ENCODE measurements at regions not wholly inside any gene's neighbourhood (a gene's known extent, or its start where the extent isn't known, plus 50 kb on each side); places are given as distances from the start of the nearest gene placed in this dataset.
"Not testable (repeated sequence)": the region's sequence is repeated elsewhere in the genome, so short reads cannot be mapped to it uniquely, and the experiment has no call there.

DNA sequence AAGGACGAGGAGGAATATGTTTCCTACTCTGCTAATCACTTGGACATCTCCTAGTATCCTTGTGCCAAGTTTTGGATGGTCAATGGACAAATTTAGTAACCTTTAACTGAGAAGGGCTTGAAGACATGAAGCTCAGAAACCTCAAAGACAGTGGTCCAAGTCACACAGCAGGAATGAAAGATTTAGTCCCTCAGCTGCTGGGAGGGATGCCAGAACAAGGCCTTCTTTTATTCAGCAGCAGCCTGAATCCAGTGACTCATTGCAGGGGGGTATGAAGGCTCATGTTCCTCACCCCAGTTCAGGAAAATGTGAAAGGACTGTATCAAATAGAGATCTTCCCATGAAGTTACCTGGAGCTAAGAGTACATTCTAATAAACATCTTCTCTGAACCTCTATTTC is 214.9 kb upstream of the UGT8 start:
- no peak for DNase-seq

GRCh38 chr4:114384629-114385028 is 214.0 kb upstream of the UGT8 start:
- DNase-seq, result no peak

DNA sequence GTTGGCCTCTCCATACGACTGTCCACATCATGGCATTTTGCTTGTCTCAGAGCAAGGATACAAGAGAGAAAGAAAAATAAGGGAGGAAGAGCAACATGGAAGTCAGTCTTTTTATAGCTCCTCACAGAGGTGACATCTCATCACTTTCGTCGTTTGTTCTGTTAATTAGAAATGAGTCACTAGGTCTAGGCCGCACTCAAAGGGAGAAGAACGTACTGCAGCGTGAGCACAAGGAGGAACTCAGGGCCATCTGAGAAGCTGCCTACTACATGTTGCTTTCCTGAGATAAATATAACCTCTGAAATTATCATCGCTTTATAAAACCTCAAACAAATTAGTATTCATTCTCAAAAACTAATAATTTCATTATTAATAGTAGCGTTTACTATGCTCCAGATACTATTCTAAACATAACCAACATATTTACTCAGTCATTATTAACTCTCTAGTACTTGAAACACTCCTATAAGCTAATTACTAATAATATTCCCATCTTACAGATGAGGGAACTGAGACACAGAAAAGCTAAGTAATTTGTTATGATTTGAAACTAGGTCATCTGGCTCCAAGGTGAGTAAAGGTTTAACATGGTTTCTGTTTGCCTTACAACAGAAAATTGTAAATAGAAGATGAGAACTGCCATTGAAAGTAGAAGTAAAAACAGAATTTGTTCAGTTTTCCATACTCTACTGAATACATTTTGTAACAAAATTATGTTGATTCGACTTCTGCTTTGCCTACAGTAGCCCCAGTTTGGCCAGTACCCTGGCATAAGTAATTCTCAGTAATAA is 213.2 kb upstream of the UGT8 start:
- DNase-seq, result no peak

- no peak for DNase-seq
These were observed 211.9 kb upstream of the UGT8 start for GRCh38 chr4:114386637-114387233.

DNA sequence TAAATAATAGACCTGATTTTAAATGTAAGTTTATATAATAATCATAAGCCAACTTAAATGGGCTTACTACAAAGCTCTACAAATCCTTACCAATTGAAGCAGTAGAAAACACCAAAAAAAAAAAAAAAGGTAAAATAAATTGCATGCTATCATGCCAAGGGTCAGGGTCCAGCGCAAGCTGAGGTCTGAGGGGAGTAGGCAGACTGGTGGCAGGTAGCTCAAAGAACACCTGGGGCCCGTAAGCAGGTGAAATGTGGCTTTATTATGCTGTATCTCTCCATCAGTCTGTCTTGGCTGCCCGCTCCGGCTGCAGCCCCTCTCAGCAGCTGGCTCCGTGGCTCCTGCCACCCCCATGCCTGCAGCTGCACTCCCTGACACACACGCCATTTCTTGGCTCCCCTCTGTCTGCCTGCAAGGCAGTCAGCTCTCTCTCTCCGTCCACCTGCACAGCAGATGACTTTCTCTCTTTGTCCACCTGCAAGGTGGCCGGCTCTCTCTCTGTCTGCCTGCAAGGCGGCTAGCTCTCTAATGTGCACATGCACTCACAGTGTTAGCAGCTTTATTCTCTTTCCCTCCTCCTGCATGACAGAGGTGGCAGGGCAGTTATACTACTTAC is 209.4 kb upstream of the UGT8 start:
- DNase-seq, result no peak

GRCh38 chr4:114393295-114394038 is 205.1 kb upstream of the UGT8 start:
- DNase-seq, result no peak

- no peak for DNase-seq
These were observed 201.8 kb upstream of the UGT8 start for GRCh38 chr4:114396808-114397207.

DNA sequence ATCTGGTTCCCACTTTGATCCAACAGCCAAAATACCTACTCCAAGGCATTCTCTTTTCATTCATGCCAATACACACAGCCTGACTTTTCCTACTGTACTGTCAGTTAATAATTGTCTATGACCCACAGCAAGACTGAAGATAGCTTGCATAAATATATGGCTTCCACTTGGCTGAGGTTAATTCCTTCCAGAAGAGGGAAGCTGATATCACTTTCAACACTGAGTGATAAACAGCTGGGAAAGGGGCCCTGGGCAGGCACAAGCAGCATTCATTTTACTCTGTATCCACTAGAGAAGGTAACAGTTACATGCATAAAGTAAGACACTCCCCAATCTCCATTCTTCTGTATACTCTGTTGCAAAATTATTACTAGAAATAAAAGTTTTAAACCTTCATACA is 200.2 kb upstream of the UGT8 start:
- DNase-seq, result no peak

GRCh38 chr4:114399105-114399504 is 199.5 kb upstream of the UGT8 start:
- DNase-seq, result no peak

DNA sequence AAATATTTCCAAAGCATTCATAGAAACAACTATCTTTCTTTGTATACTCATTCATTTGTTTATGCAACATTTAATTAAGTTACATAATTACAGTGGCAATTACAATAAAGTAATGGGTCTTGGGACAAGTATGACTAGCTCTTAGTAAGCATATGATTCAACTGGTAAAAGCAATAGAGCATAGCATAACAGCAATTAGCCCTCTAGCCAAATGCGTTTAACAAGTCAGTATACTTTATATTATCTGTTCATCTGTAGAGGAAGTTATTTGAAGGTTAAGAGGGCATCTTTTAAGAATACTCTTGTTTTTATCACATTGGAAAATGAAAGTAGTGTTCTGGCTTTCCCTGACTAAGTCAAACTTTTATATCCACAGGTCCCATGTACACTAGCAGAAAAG is 198.1 kb upstream of the UGT8 start:
- DNase-seq, result no peak

DNA sequence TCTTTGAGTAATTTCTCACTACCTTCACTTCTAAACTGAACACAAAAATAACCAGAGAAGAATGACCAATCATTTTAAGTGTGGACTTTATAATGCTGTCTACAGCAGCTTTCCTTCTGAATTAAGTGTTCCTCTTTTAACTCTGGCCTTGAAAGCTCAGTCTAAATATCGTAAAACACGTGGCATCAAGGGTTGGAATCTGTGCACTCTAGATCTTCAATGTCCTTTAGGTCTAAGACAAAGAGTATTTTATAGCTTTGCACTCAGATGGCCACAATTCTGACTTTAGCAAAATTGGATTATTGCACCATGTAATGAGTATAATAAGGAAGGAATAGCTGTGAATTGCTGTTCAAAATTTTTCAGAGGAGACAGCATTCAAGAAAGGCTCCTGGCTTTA is 197.1 kb upstream of the UGT8 start:
- DNase-seq, result no peak

GRCh38 chr4:114417214-114417613 is 181.4 kb upstream of the UGT8 start:
- DNase-seq, result no peak

DNA sequence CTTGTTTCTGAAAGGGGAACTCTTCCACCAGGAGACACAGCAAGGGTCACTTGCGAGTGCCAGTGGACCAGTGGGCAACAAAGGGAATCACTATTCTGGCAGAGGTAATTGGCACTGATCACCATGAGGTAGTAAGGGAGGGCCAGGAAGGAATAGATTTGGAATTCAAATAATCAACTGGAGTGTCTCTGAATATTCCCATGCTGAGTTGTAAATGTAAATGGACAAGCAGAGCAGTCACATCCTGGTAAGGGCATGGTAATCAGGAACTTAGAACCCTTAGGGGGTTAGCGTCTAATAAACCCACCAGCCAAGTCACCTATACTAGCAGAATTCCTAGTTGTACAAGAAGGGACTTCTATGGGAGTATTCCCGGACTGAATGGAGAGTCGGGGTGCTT is 178.5 kb upstream of the UGT8 start:
- no peak for DNase-seq

DNA sequence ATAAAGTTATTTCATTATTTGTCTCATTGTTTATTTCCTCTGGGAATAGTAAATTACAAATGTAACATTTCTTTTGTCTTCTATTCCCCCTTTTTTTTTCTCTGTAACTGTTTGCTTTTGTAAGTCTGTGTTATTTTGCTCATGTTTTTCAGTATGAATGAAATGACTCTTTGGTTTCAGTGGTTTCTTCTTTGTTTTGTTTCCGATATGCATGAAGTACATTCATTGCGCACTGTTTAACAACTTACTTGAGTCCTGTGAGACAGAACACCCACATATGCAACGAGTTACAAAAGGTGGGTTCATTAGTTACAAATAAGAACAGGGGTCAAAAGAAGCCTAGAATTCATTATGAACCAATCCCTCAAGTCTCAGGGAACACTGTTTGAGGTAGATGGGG is 175.0 kb upstream of the UGT8 start:
- DNase-seq, result no peak

- DNase-seq, result no peak
These were observed 163.5 kb upstream of the UGT8 start for GRCh38 chr4:114435116-114435515.

- DNase-seq, result no peak
These were observed 155.8 kb upstream of the UGT8 start for GRCh38 chr4:114442856-114443255.

GRCh38 chr4:114444211-114444610 is 154.4 kb upstream of the UGT8 start:
- DNase-seq, result no peak

GRCh38 chr4:114447963-114448516 is 150.6 kb upstream of the UGT8 start:
- not testable (repeated sequence) for DNase-seq

GRCh38 chr4:114458728-114459127 is 139.9 kb upstream of the UGT8 start:
- no peak for DNase-seq

DNA sequence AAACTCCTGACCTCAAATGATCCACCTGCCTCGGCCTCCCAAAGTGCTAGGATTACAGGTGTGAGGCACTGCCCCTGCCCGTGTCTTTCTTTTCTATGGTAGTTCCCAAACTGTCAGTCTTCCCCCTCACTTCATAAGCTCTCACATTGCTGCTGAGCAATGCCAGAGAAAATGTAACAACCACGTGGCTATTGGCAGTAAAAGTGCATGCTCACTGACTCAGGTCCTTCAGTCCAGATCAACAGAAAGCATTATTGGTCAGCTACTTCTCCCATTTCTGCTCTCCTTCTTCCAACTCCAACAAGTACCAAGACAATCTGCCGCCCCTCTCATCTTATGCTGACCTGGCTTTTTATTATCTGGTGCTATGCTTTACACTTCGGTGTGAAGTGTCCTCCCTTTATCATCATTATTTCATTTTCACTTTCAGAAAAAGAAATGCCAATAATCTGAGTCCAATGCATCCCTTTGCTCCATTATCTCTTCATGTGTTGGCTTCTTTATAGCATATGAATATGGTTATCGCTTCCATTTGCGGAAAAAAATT is 133.8 kb upstream of the UGT8 start:
- DNase-seq, result no peak

GRCh38 chr4:114465766-114466165 is 132.8 kb upstream of the UGT8 start:
- no peak for DNase-seq

GRCh38 chr4:114466299-114466698 is 132.3 kb upstream of the UGT8 start:
- no peak for DNase-seq

All from activated CD8-positive, alpha-beta memory T cell treated with anti-CD3 and anti-CD28 coated beads for 24 hours (primary cell).